ENCODE measurements at regions not wholly inside any gene's neighbourhood (a gene's known extent, or its start where the extent isn't known, plus 50 kb on each side); places are given as distances from the start of the nearest gene placed in this dataset.

DNA sequence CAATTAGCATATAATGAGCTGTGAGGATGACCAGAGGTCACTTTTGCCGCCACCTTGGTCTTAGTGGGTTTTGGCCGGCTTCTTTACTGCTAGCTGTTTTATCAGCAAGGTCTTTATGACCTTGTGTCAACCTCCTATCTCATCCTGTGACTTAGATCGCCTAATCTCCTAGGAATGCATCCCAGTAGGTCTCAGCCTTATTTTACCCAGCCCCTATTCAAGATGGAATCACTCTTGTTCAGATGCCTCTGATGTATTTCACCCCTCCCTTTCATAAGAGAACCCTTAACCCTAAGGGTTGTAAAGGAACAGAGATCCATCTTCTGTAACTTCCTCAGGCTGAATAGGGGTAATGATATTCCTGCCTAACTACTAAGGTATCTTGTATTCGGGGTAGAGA lies 58.9 kb upstream of the PALMD start:
- no peak for DNase-seq

DNA sequence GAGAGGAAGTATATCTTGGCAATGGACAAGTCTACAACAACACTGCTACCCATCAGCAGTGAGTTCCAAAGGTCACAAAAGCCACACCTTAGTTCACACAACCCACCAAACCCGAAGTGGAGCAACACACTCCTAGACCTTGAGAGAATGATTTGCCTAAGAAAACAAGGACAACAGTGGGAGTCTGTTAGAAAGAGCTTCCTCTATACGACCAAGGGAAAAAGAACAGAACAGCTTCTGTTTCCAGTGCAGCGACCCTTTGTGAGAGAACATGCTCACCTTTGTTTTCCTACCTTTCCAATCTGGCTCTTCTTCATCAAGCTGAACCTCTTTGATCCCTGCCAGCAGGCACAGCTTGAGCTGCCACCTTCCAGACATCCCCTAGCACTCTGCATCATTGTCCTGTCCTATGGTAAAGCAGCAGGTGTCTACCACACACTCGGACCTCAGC lies 56.7 kb upstream of the PALMD start:
- no peak for DNase-seq

DNA sequence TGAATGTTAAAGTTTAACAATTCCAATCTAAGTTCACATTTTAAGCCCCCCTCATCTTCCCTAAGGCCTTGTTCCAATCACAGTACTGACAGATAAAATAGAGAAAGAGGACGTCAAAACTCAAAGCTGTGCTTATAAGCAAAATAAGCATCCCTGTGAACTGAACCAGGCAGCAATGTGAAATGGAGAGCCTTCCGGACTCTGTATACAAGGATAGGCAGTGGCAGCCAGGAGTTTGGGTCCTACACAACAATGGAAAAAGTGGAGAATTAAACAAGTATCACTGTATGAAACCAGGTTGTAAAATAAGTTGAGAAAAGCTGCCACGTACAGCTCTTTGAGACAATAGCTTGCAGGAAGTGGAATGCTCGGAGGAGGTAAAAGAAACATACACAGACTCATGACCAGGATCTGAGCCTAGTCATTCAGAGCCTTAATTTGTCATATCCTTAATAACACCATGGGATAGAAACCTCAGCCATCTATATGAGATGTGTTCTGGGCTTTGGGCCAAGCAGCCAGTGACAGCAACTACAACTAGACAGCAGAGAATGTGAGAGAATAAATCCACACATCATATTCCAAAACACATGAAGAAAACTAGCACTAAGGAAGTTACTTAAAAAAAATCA lies 55.2 kb upstream of the PALMD start:
- no peak for DNase-seq

DNA sequence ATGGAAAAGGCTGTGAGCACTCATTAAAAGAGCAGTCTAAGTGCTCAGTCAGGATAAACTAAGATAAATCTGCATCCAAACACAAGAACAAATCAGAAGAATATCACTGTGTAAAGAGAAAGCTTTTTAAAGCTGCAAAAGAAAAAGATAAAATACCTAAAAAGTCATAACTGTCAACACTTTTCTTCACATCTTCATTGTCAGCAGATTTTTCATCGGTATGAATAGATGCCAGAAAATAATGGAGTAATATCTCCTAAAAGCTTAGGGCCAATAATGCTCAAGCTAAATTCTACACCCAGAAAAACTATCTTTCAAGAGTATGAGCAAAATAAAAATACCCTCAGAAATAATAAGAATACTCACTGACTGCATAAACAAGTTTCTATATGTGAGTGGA lies 54.0 kb upstream of the PALMD start:
- DNase-seq = no peak

DNA sequence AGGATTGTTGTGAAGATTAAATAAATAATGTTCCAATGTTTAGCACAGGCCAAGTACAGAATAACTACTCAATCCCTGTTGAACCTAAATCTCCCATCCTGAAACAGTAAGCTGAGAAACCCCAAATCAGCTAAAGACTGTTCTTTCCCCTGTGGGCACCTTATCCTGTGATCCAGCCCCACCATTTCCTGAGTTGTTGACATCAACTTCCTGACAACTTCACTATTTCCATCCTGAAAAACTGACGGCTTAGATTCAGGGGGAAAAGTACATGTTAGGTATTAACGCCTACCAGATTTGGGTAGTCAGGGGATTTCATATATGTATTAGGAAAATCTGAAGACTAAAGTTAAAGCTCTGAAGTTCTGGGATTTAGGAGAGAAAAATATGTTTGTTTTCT lies 51.7 kb upstream of the PALMD start:
- DNase-seq = no peak

DNA sequence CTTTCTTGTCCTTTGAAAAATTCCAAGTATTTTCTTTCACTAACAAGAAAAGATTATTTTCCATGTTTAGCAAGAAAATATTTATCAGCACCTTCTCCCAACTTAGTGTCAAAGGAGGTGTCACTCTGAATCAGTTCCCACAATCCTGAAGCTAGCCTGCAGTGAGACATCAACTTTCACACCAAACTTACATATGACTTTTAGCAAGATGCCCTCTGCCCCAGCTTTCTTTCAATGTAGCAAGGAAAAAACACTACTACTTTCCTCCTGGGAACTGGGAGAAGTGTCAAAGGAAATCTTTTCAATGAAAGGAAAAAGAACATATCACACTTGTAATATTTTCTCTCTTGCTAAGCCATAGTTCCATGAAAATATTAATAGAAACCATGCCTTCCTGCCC lies 50.9 kb upstream of the PALMD start:
- DNase-seq = no peak

DNA sequence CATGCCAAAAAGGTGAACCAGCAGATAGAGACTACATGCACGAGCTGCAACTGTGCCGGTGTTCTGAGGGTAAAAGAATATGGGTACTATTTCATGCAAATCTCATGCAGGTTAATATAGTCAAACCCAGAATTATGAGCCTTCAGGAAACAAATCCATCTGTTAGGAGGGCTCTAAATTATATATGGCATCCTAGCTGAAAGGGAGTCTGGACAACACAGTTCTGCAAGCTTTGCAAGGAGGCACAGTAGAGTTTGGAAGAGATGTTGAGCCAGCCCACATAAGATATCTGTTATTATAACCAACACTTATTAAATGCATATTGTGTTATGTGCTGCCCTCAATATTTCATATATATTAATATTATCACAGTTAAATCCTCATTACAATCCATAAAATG lies 50.5 kb upstream of the PALMD start:
- DNase-seq = no peak

Data from stimulated activated CD4-positive, alpha-beta T cell treated with anti-CD3 and anti-CD28 coated beads, Interleukin-15, amount 100 ng/mL, for 24 hours (primary cell).